Activated CD8-positive, alpha-beta T cell treated with anti-CD3 and anti-CD28 coated beads for 36 hours (primary cell): ENCODE measurements at regions not wholly inside any gene's neighbourhood (a gene's known extent, or its start where the extent isn't known, plus 50 kb on each side); places are given as distances from the start of the nearest gene placed in this dataset.

Source experiments
- ATAC-seq: fragments of 200-7000 bp; cut with Tn5 transposase; one replicate; pipeline ENCODE4 v1.10.0; 2021; ENCODE audit warnings: mild to moderate bottlenecking, moderate library complexity
- CTCF ChIA-PET: fragments of 350-600 bp; sonication (Branson Sonifier 250); formaldehyde crosslinking; loops from one replicate; lab custom pipeline; 2021; ENCODE audit warnings: antibody characterized with exemption; lab: Charles Lee
- POLR2A ChIA-PET: fragments of 350-600 bp; sonication (Branson Sonifier 250); formaldehyde crosslinking; loops from one replicate; lab custom pipeline; 2021; ENCODE audit warnings: antibody characterized with exemption; lab: Charles Lee
- DNase-seq: peaks from one replicate; pipeline ENCODE4 v3.0.0-alpha.2; 2020
- H3K27ac Mint-ChIP-seq: one replicate; pipeline ENCODE4 v1.8.0; 2021; ENCODE audit warnings: mild to moderate bottlenecking, mixed read lengths
- H3K27me3 Mint-ChIP-seq: one replicate; pipeline ENCODE4 v1.8.0; 2021; ENCODE audit warnings: mixed read lengths
- H3K36me3 Mint-ChIP-seq: one replicate; pipeline ENCODE4 v1.8.0; 2021; ENCODE audit warnings: low read depth, mixed read lengths
- H3K4me1 Mint-ChIP-seq: one replicate; pipeline ENCODE4 v1.8.0; 2021; ENCODE audit warnings: low read depth, mixed read lengths
- H3K4me3 Mint-ChIP-seq: one replicate; pipeline ENCODE4 v1.8.0; 2021; ENCODE audit warnings: mild to moderate bottlenecking, moderate library complexity, mixed read lengths
- H3K9me3 Mint-ChIP-seq: one replicate; pipeline ENCODE4 v1.8.0; 2021; ENCODE audit warnings: mixed read lengths
- CTCF ChIP-seq: fragments of 200-600 bp; IDR thresholded peaks from one replicate; pipeline ENCODE4 v1.8.0; 2022; ENCODE audit warnings: antibody characterized with exemption, mild to moderate bottlenecking
- intact Hi-C: fragments of 100-400 bp; cut with micrococcal nuclease; formaldehyde crosslinking; loops from one replicate; pipeline ENCODE4 v1.10.0; 2022

GRCh38 chr2:217177720-217178119 lies 317.9 kb upstream of the TNP1 start:
- Mint-ChIP-seq H3K9me3 (no peaks in the 10 kb centered on the region), H3K27ac (no peak overlapping the region), H3K4me1 (no peaks in the 10 kb centered on the region), H3K27me3 (peaks cover 2% of the 10 kb centered on the region), H3K36me3 (no peaks in the 10 kb centered on the region), H3K4me3 (no peak overlapping the region)
- POLR2A ChIA-PET = no interaction called here
- CTCF ChIA-PET = interaction anchor here (1.2 kb wide), 1 partner anchor 11 kb away, joined by 4 read pairs; no protein-coding TSS in a partner anchor
- DNase-seq (no peak), ATAC-seq (no peak)
- intact Hi-C loops = no loop called here
- TF ChIP-seq CTCF = no peak

- ATAC-seq (no peak), DNase-seq (no peak)
- Mint-ChIP-seq H3K4me1 (no peaks in the 10 kb centered on the region), H3K9me3 (no peaks in the 10 kb centered on the region), H3K27me3 (peaks cover 6% of the 10 kb centered on the region), H3K4me3 (no peak overlapping the region), H3K36me3 (no peaks in the 10 kb centered on the region), H3K27ac (no peak overlapping the region)
- intact Hi-C loops = no loop called here
- no peak for TF ChIP-seq CTCF
- ChIA-PET CTCF (interaction anchor here (0.9 to 1.1 kb wide), 3 partner anchors 11 to 55 kb away, joined by 3 read pairs; no protein-coding TSS in a partner anchor), POLR2A (no interaction called here)
Measured at GRCh38 chr2:217171874-217172273, 312.0 kb upstream of the TNP1 start.

- ATAC-seq (no peak), DNase-seq (no peak)
- H3K36me3 Mint-ChIP-seq = no peaks in the 10 kb centered on the region
- no peak for TF ChIP-seq CTCF
- no peak overlapping the region for H3K4me3 Mint-ChIP-seq
- ChIA-PET CTCF (no interaction called here), POLR2A (interaction anchor here (0.6 kb wide), 1 partner anchor 122 kb away, joined by 3 read pairs; no protein-coding TSS in a partner anchor)
- H3K27ac Mint-ChIP-seq = no peak overlapping the region
- peaks cover 8% of the 10 kb centered on the region for H3K27me3 Mint-ChIP-seq
- no peaks in the 10 kb centered on the region for H3K4me1 Mint-ChIP-seq
- peaks cover 1% of the 10 kb centered on the region for H3K9me3 Mint-ChIP-seq
- intact Hi-C loops = no loop called here
Measured at GRCh38 chr2:217168496-217168895, 308.6 kb upstream of the TNP1 start.

GRCh38 chr2:217167531-217167930 lies 307.7 kb upstream of the TNP1 start:
- intact Hi-C loops = no loop called here
- no peak overlapping the region for H3K4me3 Mint-ChIP-seq
- CTCF ChIA-PET = interaction anchor here (0.7 kb wide), 1 partner anchor 8 kb away, joined by 3 read pairs; no protein-coding TSS in a partner anchor

More at GRCh38 chr2:217167531-217167930, 307.7 kb upstream of the TNP1 start:
- ATAC-seq = no peak
- H3K9me3 Mint-ChIP-seq = peaks cover 1% of the 10 kb centered on the region
- peaks cover 6% of the 10 kb centered on the region for H3K4me1 Mint-ChIP-seq
- POLR2A ChIA-PET = no interaction called here
- no peak for DNase-seq
- H3K36me3 Mint-ChIP-seq = no peaks in the 10 kb centered on the region
- no peak for TF ChIP-seq CTCF
- H3K27ac Mint-ChIP-seq = no peak overlapping the region
- H3K27me3 Mint-ChIP-seq = peaks cover 6% of the 10 kb centered on the region
